ENCODE measurements at regions not wholly inside any gene's neighbourhood (a gene's known extent, or its start where the extent isn't known, plus 50 kb on each side); places are given as distances from the start of the nearest gene placed in this dataset.

DNA sequence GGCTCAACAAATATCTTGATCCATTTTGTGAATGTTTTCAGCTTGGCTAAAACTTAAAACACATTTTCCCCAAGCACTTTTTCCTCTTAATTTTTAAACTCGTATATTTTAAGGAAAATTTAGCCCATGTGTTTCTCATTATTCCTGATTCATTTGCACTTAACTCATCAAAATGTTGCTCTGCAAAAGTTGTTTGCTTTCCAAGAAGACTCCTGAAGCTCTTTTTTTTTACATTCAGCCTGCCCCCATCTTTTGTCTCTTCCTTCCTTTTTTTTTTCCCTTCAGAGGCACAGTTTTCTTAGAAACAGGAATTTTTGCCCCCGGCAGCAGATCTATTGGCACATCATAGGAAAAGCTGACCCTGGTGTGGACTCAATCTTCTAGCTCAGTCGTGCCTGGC, 155.0 kb upstream of the SALL1 start:
- H3K27ac ChIP-seq (ENCODE audit: low read depth) = no peak overlapping the region
- DNase-seq (ENCODE audit: low spot score) (no peak), ATAC-seq (no peak)
- H3K79me2 ChIP-seq (replicated peaks; ENCODE audit: insufficient read depth) = no peaks in the 10 kb centered on the region
- Mint-ChIP-seq H3K4me3 (no peak overlapping the region), H3K4me1 (peaks cover 14% of the 10 kb centered on the region), H3K27ac (no peak overlapping the region; the same call in 1 of the 2 replicates), H3K36me3 (ENCODE audit: low read depth) (no peaks in the 10 kb centered on the region), H3K27me3 (ENCODE audit: insufficient read depth, low read depth, poor library complexity) (peaks cover 5% of the 10 kb centered on the region), H3K9me3 (no peaks in the 10 kb centered on the region; the same call in 1 of the 3 replicates)
- no peaks in the 10 kb centered on the region for H4K20me1 ChIP-seq (replicated peaks; ENCODE audit: insufficient read depth)
- H3K27me3 ChIP-seq (ENCODE audit: insufficient read depth) = no peaks in the 10 kb centered on the region
- TF ChIP-seq, protein P1, sequence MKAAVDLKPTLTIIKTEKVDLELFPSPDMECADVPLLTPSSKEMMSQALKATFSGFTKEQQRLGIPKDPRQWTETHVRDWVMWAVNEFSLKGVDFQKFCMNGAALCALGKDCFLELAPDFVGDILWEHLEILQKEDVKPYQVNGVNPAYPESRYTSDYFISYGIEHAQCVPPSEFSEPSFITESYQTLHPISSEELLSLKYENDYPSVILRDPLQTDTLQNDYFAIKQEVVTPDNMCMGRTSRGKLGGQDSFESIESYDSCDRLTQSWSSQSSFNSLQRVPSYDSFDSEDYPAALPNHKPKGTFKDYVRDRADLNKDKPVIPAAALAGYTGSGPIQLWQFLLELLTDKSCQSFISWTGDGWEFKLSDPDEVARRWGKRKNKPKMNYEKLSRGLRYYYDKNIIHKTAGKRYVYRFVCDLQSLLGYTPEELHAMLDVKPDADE (IDR thresholded peaks at IDR 0.05) = no peak
- TF ChIP-seq NANOG (IDR thresholded peaks at IDR 0.05; ENCODE audit: borderline replicate concordance) (no peak), STAT1 (IDR thresholded peaks at IDR 0.05; ENCODE audit: unreplicated experiment) (no peak), JUNB (IDR thresholded peaks at IDR 0.05; ENCODE audit: unreplicated experiment) (no peak), EZH2phosphoT487 (IDR thresholded peaks at IDR 0.05; ENCODE audit: unreplicated experiment) (no peak), ZNF114 (CRISPR knock-in tag; IDR thresholded peaks at IDR 0.05) (no peak)
- TF ChIP-seq, protein P2, sequence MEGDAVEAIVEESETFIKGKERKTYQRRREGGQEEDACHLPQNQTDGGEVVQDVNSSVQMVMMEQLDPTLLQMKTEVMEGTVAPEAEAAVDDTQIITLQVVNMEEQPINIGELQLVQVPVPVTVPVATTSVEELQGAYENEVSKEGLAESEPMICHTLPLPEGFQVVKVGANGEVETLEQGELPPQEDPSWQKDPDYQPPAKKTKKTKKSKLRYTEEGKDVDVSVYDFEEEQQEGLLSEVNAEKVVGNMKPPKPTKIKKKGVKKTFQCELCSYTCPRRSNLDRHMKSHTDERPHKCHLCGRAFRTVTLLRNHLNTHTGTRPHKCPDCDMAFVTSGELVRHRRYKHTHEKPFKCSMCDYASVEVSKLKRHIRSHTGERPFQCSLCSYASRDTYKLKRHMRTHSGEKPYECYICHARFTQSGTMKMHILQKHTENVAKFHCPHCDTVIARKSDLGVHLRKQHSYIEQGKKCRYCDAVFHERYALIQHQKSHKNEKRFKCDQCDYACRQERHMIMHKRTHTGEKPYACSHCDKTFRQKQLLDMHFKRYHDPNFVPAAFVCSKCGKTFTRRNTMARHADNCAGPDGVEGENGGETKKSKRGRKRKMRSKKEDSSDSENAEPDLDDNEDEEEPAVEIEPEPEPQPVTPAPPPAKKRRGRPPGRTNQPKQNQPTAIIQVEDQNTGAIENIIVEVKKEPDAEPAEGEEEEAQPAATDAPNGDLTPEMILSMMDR (conservative IDR thresholded peaks at IDR 0.05; ENCODE audit: low read depth in 2 of 2) = no peak
- TF ChIP-seq, protein P3, sequence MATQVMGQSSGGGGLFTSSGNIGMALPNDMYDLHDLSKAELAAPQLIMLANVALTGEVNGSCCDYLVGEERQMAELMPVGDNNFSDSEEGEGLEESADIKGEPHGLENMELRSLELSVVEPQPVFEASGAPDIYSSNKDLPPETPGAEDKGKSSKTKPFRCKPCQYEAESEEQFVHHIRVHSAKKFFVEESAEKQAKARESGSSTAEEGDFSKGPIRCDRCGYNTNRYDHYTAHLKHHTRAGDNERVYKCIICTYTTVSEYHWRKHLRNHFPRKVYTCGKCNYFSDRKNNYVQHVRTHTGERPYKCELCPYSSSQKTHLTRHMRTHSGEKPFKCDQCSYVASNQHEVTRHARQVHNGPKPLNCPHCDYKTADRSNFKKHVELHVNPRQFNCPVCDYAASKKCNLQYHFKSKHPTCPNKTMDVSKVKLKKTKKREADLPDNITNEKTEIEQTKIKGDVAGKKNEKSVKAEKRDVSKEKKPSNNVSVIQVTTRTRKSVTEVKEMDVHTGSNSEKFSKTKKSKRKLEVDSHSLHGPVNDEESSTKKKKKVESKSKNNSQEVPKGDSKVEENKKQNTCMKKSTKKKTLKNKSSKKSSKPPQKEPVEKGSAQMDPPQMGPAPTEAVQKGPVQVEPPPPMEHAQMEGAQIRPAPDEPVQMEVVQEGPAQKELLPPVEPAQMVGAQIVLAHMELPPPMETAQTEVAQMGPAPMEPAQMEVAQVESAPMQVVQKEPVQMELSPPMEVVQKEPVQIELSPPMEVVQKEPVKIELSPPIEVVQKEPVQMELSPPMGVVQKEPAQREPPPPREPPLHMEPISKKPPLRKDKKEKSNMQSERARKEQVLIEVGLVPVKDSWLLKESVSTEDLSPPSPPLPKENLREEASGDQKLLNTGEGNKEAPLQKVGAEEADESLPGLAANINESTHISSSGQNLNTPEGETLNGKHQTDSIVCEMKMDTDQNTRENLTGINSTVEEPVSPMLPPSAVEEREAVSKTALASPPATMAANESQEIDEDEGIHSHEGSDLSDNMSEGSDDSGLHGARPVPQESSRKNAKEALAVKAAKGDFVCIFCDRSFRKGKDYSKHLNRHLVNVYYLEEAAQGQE (IDR thresholded peaks at IDR 0.05; ENCODE audit: unreplicated experiment) = no peak
- no peaks in the 10 kb centered on the region for H3K36me3 ChIP-seq (ENCODE audit: insufficient read depth)
- no peaks in the 10 kb centered on the region for H3F3A ChIP-seq (replicated peaks; ENCODE audit: low read depth)
- H2AFZ ChIP-seq = peak overlapping the region; percentile 20; the same call in 1 of the 2 replicates
- H3K4me1 ChIP-seq (ENCODE audit: insufficient read depth) = peaks cover 15% of the 10 kb centered on the region; the same call in 1 of the 2 replicates
- H3K9me2 ChIP-seq (ENCODE audit: insufficient read depth) = peaks cover 5% of the 10 kb centered on the region
- no peak overlapping the region for H3K4me3 ChIP-seq
- no peak overlapping the region for H3K4me2 ChIP-seq

DNA sequence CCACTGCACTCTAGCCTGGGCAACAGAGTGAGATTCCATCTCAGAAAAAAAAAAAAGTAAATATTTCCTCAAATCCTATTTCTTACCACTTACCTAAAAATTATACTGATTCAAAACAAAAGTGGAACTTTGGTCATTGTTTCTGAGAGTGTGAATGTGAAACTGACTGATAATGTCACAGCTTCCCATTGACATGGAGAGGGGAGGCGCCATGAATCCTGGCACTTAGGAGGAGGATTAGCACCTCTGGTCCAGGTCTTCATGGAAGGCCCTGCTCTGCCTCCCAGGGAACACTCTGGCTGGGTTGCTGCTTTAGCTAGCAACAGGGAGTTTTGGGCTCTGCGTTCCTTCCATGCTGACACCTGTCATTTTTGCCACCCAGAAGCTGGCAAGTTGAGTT, 154.3 kb upstream of the SALL1 start:
- no peak overlapping the region for H3K4me3 Mint-ChIP-seq
- TF ChIP-seq, protein P1 (IDR thresholded peaks at IDR 0.05) = no peak

More for the DNA sequence above, 154.3 kb upstream of the SALL1 start:
- Histone ChIP-seq H3K9me2 (ENCODE audit: insufficient read depth) (peaks cover 5% of the 10 kb centered on the region), H3K4me2 (no peak overlapping the region), H4K20me1 (replicated peaks; ENCODE audit: insufficient read depth) (no peaks in the 10 kb centered on the region), H3K36me3 (ENCODE audit: insufficient read depth) (no peaks in the 10 kb centered on the region), H3F3A (replicated peaks; ENCODE audit: low read depth) (no peaks in the 10 kb centered on the region), H3K4me3 (no peak overlapping the region), H3K27me3 (ENCODE audit: insufficient read depth) (no peaks in the 10 kb centered on the region), H3K79me2 (replicated peaks; ENCODE audit: insufficient read depth) (no peaks in the 10 kb centered on the region), H2AFZ (no peak overlapping the region), H3K27ac (ENCODE audit: low read depth) (no peak overlapping the region), H3K4me1 (ENCODE audit: insufficient read depth) (peaks cover 15% of the 10 kb centered on the region; the same call in 1 of the 2 replicates)
- Mint-ChIP-seq H3K27me3 (ENCODE audit: insufficient read depth, low read depth, poor library complexity) (peaks cover 5% of the 10 kb centered on the region), H3K4me1 (peaks cover 14% of the 10 kb centered on the region), H3K36me3 (ENCODE audit: low read depth) (no peaks in the 10 kb centered on the region), H3K27ac (no peak overlapping the region), H3K9me3 (no peaks in the 10 kb centered on the region; the same call in 1 of the 3 replicates)
- no peak for DNase-seq (ENCODE audit: low spot score)
- no peak for ATAC-seq
